ENCODE measurements at regions not wholly inside any gene's neighbourhood (a gene's known extent, or its start where the extent isn't known, plus 50 kb on each side); places are given as distances from the start of the nearest gene placed in this dataset.

GRCh38 chr2:15765211-15765610 lies 173.5 kb downstream of the DDX1 start:
- TF ChIP-seq CTCF (IDR thresholded peaks at IDR 0.05) (no peak), POLR2AphosphoS5 (IDR thresholded peaks at IDR 0.05) (no peak), POLR2A (IDR thresholded peaks at IDR 0.05) (no peak)
